Liver (tissue), 2 donors: ENCODE measurements at regions not wholly inside any gene's neighbourhood (a gene's known extent, or its start where the extent isn't known, plus 50 kb on each side); places are given as distances from the start of the nearest gene placed in this dataset.

Experiments used
- YY1 ChIP-seq: IDR thresholded peaks from 2 replicates; pipeline ENCODE4 v1.6.1; 2016; ENCODE audit warnings: antibody characterized with exemption, mild to moderate bottlenecking
- TF ChIP-seq, protein P1 (sequence below): fragments of 150-350 bp; IDR thresholded peaks from 2 replicates; pipeline ENCODE4 v1.5.1; 2017; ENCODE audit warnings: improper control_type of control experiment, low read depth, low read length; ENCODE audit not compliant: missing input control
- donor health status: healthy.

GRCh38 chr4:123706973-123707372, 310.4 kb downstream of the SPRY1 start:
- TF ChIP-seq, protein P1, sequence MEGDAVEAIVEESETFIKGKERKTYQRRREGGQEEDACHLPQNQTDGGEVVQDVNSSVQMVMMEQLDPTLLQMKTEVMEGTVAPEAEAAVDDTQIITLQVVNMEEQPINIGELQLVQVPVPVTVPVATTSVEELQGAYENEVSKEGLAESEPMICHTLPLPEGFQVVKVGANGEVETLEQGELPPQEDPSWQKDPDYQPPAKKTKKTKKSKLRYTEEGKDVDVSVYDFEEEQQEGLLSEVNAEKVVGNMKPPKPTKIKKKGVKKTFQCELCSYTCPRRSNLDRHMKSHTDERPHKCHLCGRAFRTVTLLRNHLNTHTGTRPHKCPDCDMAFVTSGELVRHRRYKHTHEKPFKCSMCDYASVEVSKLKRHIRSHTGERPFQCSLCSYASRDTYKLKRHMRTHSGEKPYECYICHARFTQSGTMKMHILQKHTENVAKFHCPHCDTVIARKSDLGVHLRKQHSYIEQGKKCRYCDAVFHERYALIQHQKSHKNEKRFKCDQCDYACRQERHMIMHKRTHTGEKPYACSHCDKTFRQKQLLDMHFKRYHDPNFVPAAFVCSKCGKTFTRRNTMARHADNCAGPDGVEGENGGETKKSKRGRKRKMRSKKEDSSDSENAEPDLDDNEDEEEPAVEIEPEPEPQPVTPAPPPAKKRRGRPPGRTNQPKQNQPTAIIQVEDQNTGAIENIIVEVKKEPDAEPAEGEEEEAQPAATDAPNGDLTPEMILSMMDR = no peak
- no peak for TF ChIP-seq YY1
